Stimulated activated CD4-positive, alpha-beta T cell treated with anti-CD3 and anti-CD28 coated beads, Interleukin-12 subunit alpha, Interleukin-12 subunit beta, amount 100 ng/mL, for 4 hours (primary cell): ENCODE measurements at regions not wholly inside any gene's neighbourhood (a gene's known extent, or its start where the extent isn't known, plus 50 kb on each side); places are given as distances from the start of the nearest gene placed in this dataset.
"Not testable (repeated sequence)": the region's sequence is repeated elsewhere in the genome, so short reads cannot be mapped to it uniquely, and the experiment has no call there.

Experiments
- DNase-seq: peaks from one replicate; pipeline ENCODE4 v3.0.0-alpha.2; 2020

DNA sequence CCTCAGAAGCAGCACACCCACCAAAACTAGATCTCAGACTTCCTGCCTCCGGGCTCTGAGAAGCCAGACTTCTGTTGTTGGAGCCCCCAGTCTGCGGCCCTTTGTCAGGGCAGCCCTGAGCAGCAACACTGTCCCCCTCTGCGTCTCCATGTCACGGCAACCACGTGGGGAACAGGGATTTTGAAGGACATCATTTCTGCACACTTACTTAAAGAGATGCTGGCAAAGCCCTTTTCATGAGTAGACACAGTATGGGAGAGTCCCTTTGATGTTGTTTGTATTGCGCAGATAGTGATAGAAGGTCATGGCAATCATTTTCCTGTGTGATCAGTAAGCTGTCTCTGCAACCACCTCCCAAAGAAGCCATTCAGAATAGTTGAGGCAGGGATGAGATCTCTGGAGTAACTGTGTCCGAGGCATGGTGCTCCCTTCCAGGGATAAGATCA, 69.1 kb upstream of the ID2 start:
- DNase-seq = no peak

GRCh38 chr2:8613207-8613999, 68.5 kb upstream of the ID2 start:
- DNase-seq = not testable (repeated sequence)

DNA sequence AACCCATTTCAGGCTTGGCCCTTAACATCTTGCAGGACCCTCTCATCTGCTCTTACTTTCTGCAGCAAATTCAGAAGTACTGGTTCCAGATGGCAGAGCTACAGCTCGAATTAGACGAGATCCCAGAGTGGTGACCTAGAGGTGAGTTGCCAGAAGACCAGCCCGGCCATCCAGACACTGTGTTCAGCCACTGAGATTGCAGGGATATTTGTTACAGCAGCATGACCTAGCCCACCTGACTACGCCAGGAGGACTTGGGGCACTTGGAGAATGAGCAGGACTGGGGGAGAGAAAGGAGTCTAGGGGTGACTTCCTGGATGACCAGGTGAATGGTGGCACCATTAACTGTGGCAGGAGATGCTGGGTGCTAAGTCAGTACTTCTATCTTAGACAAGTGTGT, 67.2 kb upstream of the ID2 start:
- DNase-seq = no peak

GRCh38 chr2:8615252-8615575, 66.6 kb upstream of the ID2 start:
- DNase-seq = no peak

- DNase-seq = no peak
Measured at GRCh38 chr2:8615576-8616281, 66.1 kb upstream of the ID2 start.

- DNase-seq = no peak
Measured at GRCh38 chr2:8617048-8617447, 64.8 kb upstream of the ID2 start.

- no peak for DNase-seq
Measured at GRCh38 chr2:8617590-8617989, 64.3 kb upstream of the ID2 start.

GRCh38 chr2:8619071-8619470, 62.8 kb upstream of the ID2 start:
- DNase-seq = no peak

- DNase-seq = no peak
Measured at GRCh38 chr2:8620611-8621382, 61.1 kb upstream of the ID2 start.

GRCh38 chr2:8622199-8622911, 59.5 kb upstream of the ID2 start:
- DNase-seq = no peak

GRCh38 chr2:8622924-8623465, 58.9 kb upstream of the ID2 start:
- no peak for DNase-seq

DNA sequence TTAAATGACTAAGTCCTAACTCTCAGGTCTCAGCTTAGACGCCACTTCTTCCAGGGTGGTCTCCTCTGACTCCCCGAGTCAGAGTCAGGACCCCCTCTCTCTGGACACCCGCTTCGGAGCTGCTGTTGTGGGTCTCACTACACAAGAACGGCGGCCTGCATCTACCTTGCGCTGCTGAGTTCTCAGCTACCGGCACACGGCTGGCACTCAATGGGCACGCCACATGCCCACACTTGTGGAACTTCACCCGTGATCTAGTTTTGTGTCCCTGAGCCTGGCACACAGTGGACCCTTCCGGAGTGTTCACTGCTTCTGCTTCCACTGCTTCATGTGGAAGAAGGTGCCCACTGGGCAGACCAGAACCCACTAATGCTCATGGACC, 58.3 kb upstream of the ID2 start:
- no peak for DNase-seq

DNA sequence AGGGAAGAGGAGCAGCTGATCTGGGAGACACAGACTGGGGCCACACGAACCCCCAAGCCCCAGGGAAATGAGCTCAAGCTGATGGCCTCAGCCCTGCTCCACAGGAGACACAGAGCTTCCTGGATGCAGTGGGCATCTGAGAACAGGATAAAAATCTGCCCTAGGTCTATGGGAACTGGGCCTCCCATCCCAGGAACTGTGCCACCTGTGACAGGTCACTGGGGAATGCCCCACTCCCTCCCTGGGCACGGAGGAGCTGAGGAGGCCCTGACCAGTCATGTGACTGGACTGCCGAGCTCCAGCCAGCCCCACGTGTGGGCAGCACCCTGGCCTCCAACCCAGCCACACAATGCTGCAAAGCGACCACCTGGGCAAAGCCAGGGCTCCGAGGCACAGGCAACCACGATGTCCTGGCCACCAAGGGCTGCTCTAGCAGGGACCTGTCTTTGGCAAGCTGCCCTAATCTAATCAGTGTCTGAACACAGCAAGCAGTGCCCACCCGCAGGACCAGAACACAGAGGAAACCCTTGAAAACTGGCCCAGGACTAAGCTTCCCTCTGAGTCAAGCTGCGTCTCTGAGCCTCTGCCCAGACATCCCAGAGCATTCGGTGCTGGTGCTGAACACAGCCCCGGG, 57.8 kb upstream of the ID2 start:
- no peak for DNase-seq

GRCh38 chr2:8624855-8625398, 56.9 kb upstream of the ID2 start:
- DNase-seq = no peak

DNA sequence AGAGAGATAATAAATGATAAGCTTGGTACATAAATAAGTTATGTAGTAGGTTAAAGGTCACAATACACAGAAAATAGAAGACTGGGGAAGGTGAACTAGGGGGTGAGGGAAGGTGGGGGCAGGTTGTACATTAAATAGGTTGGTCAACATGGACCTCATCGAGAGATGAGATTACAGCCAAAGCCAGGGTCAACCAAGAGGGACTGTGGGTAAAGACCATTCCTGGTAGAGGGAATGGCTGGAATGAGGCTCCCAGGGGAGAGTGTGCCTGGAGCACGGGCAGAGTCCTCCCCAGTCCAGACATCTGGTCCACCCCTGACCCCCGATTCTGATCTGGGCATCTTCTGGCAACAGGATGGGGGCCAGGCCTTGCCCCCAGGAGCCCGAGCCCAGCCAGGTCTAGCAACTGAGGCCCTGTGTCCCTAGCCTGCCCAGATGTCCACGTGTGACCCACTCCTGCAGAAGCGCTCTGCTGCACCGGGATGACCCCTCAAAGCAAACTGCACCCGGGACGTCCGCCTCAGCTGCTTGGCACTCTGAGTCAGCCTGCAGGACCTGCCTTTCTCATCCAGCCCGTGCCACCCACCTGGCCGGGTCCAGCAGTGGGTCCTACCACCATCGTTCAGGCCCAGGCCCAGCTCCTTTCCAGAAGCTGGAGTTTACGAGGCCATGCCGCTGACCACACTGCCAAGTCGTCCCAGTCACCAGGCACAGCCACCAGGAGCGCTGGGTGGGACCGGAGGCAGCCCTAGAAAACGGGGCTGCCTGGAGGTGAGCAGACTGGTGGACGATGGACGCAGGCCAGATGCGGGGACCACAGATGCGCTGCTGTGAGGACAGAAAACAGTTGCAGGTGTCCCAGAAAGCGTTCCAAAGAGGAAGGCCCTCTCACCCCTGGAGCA, 56.2 kb upstream of the ID2 start:
- no peak for DNase-seq

- DNase-seq = no peak
Measured at GRCh38 chr2:8626572-8626971, 55.3 kb upstream of the ID2 start.

GRCh38 chr2:8627019-8627691, 54.7 kb upstream of the ID2 start:
- no peak for DNase-seq

- DNase-seq = no peak
Measured at GRCh38 chr2:8627692-8628085, 54.2 kb upstream of the ID2 start.

- DNase-seq = no peak
Measured at GRCh38 chr2:8628179-8628865, 53.5 kb upstream of the ID2 start.

GRCh38 chr2:8628866-8629209, 53.0 kb upstream of the ID2 start:
- no peak for DNase-seq
